ENCODE measurements at regions not wholly inside any gene's neighbourhood (a gene's known extent, or its start where the extent isn't known, plus 50 kb on each side); places are given as distances from the start of the nearest gene placed in this dataset.
A peak's percentile ranks its signal among the peaks of the same experiment; 100 is the strongest.
"Not testable (repeated sequence)": the region's sequence is repeated elsewhere in the genome, so short reads cannot be mapped to it uniquely, and the experiment has no call there.

- no peak for DNase-seq
Observed at GRCh38 chr12:127770118-127770517, 496.9 kb upstream of the TMEM132C start.

GRCh38 chr12:127771546-127771945 lies 495.4 kb upstream of the TMEM132C start:
- DNase-seq: no peak

GRCh38 chr12:127773520-127773919 lies 493.4 kb upstream of the TMEM132C start:
- DNase-seq: peak; percentile 67

GRCh38 chr12:127774828-127775227 lies 492.1 kb upstream of the TMEM132C start:
- DNase-seq: no peak

- DNase-seq: no peak
Observed at GRCh38 chr12:127779301-127780045, 487.5 kb upstream of the TMEM132C start.

- DNase-seq: no peak
Observed at GRCh38 chr12:127780881-127781280, 486.1 kb upstream of the TMEM132C start.

GRCh38 chr12:127781336-127781735 lies 485.6 kb upstream of the TMEM132C start:
- DNase-seq: no peak

GRCh38 chr12:127785540-127785939 lies 481.4 kb upstream of the TMEM132C start:
- DNase-seq: no peak

GRCh38 chr12:127785986-127786590 lies 480.9 kb upstream of the TMEM132C start:
- DNase-seq: no peak

- no peak for DNase-seq
Observed at GRCh38 chr12:127787544-127787943, 479.4 kb upstream of the TMEM132C start.

GRCh38 chr12:127790376-127790775 lies 476.6 kb upstream of the TMEM132C start:
- DNase-seq: no peak

GRCh38 chr12:127791217-127791616 lies 475.8 kb upstream of the TMEM132C start:
- DNase-seq: no peak

GRCh38 chr12:127797918-127798317 lies 469.1 kb upstream of the TMEM132C start:
- DNase-seq: no peak

GRCh38 chr12:127802271-127802670 lies 464.7 kb upstream of the TMEM132C start:
- DNase-seq: no peak

- peak; percentile 96 for DNase-seq
Observed at GRCh38 chr12:127803545-127803944, 463.4 kb upstream of the TMEM132C start.

GRCh38 chr12:127809275-127809674 lies 457.7 kb upstream of the TMEM132C start:
- peak; percentile 31 for DNase-seq

GRCh38 chr12:127810041-127810440 lies 456.9 kb upstream of the TMEM132C start:
- DNase-seq: no peak

- DNase-seq: not testable (repeated sequence)
Observed at GRCh38 chr12:127810459-127810858, 456.5 kb upstream of the TMEM132C start.

- DNase-seq: no peak
Observed at GRCh38 chr12:127811988-127812387, 455.0 kb upstream of the TMEM132C start.

- DNase-seq: no peak
Observed at GRCh38 chr12:127813147-127813546, 453.8 kb upstream of the TMEM132C start.

GRCh38 chr12:127819056-127819455 lies 447.9 kb upstream of the TMEM132C start:
- DNase-seq: no peak

GRCh38 chr12:127820271-127820670 lies 446.7 kb upstream of the TMEM132C start:
- no peak for DNase-seq

GRCh38 chr12:127820846-127821245 lies 446.1 kb upstream of the TMEM132C start:
- DNase-seq: no peak

- DNase-seq: no peak
Observed at GRCh38 chr12:127822809-127823411, 444.1 kb upstream of the TMEM132C start.
